ENCODE measurements at regions not wholly inside any gene's neighbourhood (a gene's known extent, or its start where the extent isn't known, plus 50 kb on each side); places are given as distances from the start of the nearest gene placed in this dataset.

DNA sequence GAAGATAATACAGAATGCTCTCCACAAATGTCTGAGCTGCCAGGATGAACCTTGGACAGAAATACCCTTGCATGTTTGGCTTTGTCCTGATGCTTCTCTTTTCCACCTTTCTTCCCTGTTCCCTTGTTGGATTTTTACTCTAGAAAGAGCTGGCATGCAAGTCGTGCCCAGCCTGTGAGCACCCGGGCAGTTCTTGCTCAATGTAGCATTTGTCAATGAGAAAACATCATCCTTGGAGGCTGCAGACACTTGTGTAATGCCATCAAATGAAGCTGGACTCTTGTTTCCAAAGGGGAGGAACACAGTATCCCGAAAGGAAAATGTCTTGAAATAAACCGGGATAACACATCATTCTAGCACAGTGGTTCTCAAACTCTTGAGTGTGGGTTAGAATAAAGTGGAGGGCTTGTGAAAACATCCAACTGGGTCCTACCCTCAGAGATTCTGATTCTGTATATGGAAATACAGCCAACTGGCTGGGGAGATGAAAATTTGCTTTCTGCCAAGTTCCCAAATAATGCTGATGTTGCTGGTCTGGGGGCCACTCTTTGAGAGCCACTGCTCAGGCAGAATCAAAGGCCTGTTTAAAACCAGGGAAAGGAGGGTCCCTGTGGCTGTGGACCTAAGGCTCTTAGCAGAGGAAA, 237.2 kb downstream of the SPATA18 start:
- no peak for DNase-seq

- no peak for DNase-seq
These were observed 239.4 kb downstream of the SPATA18 start for GRCh38 chr4:52290466-52290865.

GRCh38 chr4:52292245-52292644, 241.1 kb downstream of the SPATA18 start:
- no peak for DNase-seq

- no peak for DNase-seq
These were observed 245.2 kb downstream of the SPATA18 start for GRCh38 chr4:52296341-52296740.

- no peak for DNase-seq
These were observed 247.3 kb downstream of the SPATA18 start for GRCh38 chr4:52298444-52298843.

DNA sequence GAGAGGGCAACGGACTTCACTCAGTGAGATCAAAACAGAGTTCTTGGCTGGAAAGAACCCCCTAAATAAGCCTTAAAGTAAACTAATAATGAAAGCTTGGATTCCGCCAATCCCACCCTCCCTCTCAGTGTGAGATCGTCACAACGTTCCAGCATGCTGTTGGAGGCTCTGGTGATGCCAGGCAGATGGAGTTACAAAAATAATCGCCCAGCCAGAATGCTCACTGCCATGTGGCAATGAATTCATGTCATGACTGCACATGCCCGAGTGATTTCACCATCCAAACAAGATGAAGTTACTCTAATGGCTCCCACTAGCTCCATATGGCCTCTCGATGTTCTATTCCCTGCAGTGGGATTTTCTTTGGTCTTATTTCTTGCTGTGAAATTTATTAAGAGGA, 248.0 kb downstream of the SPATA18 start:
- DNase-seq, result no peak

- DNase-seq, result no peak
These were observed 260.5 kb downstream of the SPATA18 start for GRCh38 chr4:52311464-52312125.

GRCh38 chr4:52312722-52313121, 261.6 kb downstream of the SPATA18 start:
- DNase-seq, result no peak

GRCh38 chr4:52317361-52317879, 266.3 kb downstream of the SPATA18 start:
- DNase-seq, result no peak

- DNase-seq, result no peak
These were observed 266.9 kb downstream of the SPATA18 start for GRCh38 chr4:52317981-52318380.

GRCh38 chr4:52329894-52330293, 278.8 kb downstream of the SPATA18 start:
- DNase-seq, result no peak

DNA sequence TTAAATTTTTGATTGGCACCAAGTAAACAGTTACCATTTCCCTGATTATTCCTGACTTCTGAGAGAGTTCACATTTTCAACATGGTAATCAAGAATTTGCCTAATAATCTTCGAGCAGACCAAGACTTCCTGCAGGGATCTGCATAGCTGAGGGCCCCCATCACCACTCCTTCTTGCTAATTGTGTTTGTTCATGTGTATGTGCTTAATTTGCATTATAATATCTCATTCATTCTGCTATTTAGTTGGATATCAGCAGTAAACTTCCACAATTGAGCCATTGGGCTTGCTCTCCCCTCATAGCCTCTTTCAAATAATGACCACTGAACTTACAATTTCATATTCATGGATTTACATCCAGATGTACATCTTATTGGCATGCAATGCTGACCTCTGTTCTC, 292.5 kb downstream of the SPATA18 start:
- DNase-seq, result no peak

- DNase-seq, result no peak
These were observed 299.8 kb downstream of the SPATA18 start for GRCh38 chr4:52350926-52351325.

- DNase-seq, result no peak
These were observed 300.7 kb downstream of the USP46 start for GRCh38 chr4:52358366-52358765.

DNA sequence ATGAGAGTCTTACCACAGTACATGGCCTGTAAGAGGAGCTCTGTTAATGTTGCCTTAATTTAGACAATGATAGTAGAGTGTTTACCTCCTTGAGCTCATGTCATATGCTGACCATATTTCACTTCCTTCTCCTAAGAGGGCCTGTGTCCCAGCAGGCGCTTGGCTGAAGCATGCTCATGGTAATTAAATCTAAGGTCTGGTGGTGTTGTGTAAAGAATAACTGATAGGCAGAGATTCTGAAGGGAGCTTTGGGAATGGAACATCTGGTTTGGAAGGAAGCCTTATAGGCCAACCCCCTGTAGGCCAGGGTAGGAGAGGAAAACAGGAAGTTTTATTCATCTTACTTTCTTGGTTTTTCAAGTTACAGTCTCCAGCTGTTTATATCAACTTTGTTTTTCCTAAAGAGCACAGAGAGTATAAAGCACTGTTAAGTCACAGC, 300.2 kb downstream of the USP46 start:
- DNase-seq, result no peak

GRCh38 chr4:52366191-52366590, 292.9 kb downstream of the USP46 start:
- no peak for DNase-seq

- no peak for DNase-seq
These were observed 292.5 kb downstream of the USP46 start for GRCh38 chr4:52366621-52367020.

GRCh38 chr4:52367282-52367830, 291.7 kb downstream of the USP46 start:
- no peak for DNase-seq

GRCh38 chr4:52368895-52369294, 290.2 kb downstream of the USP46 start:
- DNase-seq, result no peak

DNA sequence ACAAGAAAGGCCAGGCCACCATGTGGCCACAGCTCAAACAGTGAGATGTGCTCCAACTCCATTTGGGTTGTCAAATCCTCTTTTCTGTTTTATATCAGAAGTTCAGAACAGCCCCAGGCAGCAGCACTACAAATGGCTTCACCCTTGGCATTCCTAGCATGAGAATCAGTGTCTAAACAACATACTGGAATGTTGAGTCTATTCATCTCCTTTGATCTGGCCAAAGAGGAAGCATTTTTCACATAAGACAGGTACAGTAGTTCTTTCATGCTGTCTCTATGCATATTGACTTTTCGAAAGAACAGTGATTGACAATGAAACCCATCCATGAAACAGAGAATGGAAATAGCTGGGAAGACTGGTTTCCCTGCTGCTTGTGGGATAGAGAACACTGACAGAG, 289.5 kb downstream of the USP46 start:
- no peak for DNase-seq

DNA sequence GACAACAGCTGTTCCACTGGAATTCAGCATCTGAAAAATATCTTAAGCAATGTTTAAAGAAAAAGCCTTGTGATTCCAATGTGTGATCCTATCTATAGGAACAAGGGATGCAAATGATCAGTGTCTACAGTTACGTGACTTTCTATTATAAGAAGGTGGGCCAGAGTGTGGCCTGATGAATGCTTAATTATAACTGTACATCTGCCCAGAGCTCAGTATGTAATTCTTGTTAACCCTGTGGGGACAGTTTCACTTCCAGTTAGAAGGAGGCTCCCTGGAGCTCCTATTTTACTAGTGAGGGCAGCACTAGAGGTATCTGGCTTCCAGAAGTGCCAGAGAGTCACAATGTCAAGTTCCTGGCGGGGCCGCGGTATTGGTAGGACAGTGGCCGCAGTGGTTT, 288.5 kb downstream of the USP46 start:
- DNase-seq, result no peak

- no peak for DNase-seq
These were observed 287.3 kb downstream of the USP46 start for GRCh38 chr4:52371841-52372240.

- no peak for DNase-seq
These were observed 286.8 kb downstream of the USP46 start for GRCh38 chr4:52372269-52372668.

DNA sequence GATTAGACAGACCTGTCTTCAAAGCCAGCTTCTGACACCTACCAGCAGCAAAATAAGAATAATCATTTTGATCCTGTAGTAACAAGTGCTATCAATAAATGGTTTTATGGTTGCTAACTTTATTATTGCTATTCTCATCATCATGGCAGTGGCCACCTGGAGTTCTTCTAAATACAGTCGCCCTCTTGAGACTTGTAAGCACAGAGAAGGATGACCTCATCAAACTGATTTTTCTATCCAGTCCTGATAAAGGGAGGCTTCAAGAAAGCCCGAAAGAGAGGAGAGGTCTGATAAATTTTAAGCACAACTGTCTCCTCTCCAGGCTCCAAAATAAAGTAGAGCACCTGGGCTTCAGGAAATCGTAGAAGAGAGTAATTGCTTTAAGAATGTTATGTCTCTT, 286.4 kb downstream of the USP46 start:
- DNase-seq, result no peak

Measured in stimulated activated CD4-positive, alpha-beta T cell treated with anti-CD3 and anti-CD28 coated beads, Interleukin-4, amount 100 ng/mL, for 24 hours (primary cell).